Tibial nerve (tissue), 4 donors: ENCODE measurements at regions not wholly inside any gene's neighbourhood (a gene's known extent, or its start where the extent isn't known, plus 50 kb on each side); places are given as distances from the start of the nearest gene placed in this dataset.

Experiments
- DNase-seq, 2 donors: peaks; one replicate each; pipeline ENCODE4 v3.0.0-alpha.2; 2019; ENCODE audit warnings: low spot score in 2 of 2
- H3K27ac ChIP-seq, 4 donors: fragments of 200-600 bp; sonication (generic) in 3 of 4; one replicate each; pipeline ENCODE4 v1.5.1; 2017 to 2019; ENCODE audit warnings: mild to moderate bottlenecking in 1 of 4
- H3K27me3 ChIP-seq, 2 donors: fragments of 200-600 bp; sonication (generic) in 1 of 2; one replicate each; pipeline versions ENCODE4 v1.5.1 to v1.6.0; 2017 to 2019
- H3K36me3 ChIP-seq, 3 donors: fragments of 200-600 bp; sonication (generic); one replicate each; pipeline ENCODE4 v1.5.1; 2018 to 2019
- H3K4me1 ChIP-seq, 4 donors: fragments of 200-600 bp; sonication (generic) in 3 of 4; one replicate each; pipeline ENCODE4 v1.5.1; 2017 to 2019
- H3K4me3 ChIP-seq, 4 donors: fragments of 200-600 bp; sonication (generic) in 3 of 4; one replicate each; pipeline ENCODE4 v1.5.1; 2017 to 2019; ENCODE audit warnings: mild to moderate bottlenecking in 1 of 4, moderate library complexity in 1 of 4
- H3K9me3 ChIP-seq, 4 donors: fragments of 200-600 bp; sonication (generic) in 3 of 4; one replicate each; pipeline ENCODE4 v1.5.1; 2017 to 2019
- EP300 ChIP-seq, 2 donors: sonication (generic); formaldehyde crosslinking; IDR thresholded peaks; one replicate each; pipeline ENCODE4 v1.6.1; 2017; ENCODE audit warnings: antibody characterized with exemption in 2 of 2, mild to moderate bottlenecking in 1 of 2
- POLR2A ChIP-seq, 2 donors: fragments of 450-650 bp; IDR thresholded peaks; one replicate each; pipeline ENCODE4 v1.6.1; 2017; ENCODE audit warnings: antibody characterized with exemption in 2 of 2, mild to moderate bottlenecking in 2 of 2, moderate library complexity in 2 of 2
- WGBS, 2 donors: methylation state at CpG; one replicate each; pipeline ENCODE4 v1.1.5; 2018; 5-methylcytosine and 5-hydroxymethylcytosine counted together
- TF ChIP-seq, protein P1 (sequence below), 5 experiments: fragments of 200-600 bp in 3 of 5; fragments of 450-650 bp in 2 of 5; sonication (generic) in 3 of 5; IDR thresholded peaks; one replicate each; pipeline ENCODE4 v1.5.1; 2016 to 2019; ENCODE audit warnings: antibody characterized with exemption in 5 of 5, mild to moderate bottlenecking in 3 of 5, moderate library complexity in 2 of 5

DNA sequence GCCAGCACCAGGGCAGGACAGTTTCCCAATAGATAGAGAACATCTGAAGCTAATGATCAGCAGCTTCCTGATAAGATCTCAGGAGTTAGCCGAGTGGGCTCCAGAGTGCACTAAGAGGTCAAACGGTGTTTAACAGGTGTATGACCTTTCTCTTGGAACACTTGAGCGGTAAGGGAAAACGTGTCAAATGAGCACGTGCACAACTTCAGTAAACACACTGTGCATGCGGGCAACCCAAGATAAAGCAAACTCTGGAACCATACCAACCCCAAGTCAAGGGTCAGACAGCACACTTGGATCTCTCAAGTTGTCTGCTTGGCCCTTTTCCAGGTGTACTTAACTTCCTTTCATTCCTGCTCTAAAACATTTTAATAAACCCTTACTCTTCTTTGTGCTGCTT lies 1941.5 kb upstream of the PCDH10 start:
- TF ChIP-seq, protein P1, sequence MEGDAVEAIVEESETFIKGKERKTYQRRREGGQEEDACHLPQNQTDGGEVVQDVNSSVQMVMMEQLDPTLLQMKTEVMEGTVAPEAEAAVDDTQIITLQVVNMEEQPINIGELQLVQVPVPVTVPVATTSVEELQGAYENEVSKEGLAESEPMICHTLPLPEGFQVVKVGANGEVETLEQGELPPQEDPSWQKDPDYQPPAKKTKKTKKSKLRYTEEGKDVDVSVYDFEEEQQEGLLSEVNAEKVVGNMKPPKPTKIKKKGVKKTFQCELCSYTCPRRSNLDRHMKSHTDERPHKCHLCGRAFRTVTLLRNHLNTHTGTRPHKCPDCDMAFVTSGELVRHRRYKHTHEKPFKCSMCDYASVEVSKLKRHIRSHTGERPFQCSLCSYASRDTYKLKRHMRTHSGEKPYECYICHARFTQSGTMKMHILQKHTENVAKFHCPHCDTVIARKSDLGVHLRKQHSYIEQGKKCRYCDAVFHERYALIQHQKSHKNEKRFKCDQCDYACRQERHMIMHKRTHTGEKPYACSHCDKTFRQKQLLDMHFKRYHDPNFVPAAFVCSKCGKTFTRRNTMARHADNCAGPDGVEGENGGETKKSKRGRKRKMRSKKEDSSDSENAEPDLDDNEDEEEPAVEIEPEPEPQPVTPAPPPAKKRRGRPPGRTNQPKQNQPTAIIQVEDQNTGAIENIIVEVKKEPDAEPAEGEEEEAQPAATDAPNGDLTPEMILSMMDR (IDR thresholded peaks at IDR 0.05): no peak
- H3K4me3 ChIP-seq: no peak overlapping the region
- H3K9me3 ChIP-seq: no peaks in the 10 kb centered on the region
- no peaks in the 10 kb centered on the region for H3K27me3 ChIP-seq
- H3K27ac ChIP-seq: no peak overlapping the region
- no peaks in the 10 kb centered on the region for H3K36me3 ChIP-seq
- no peaks in the 10 kb centered on the region for H3K4me1 ChIP-seq
- 78 to 79% methylated on average over 6 of the region's 6 CpGs for whole genome bisulfite sequencing, 2 donors
- no peak for DNase-seq

- no peaks in the 10 kb centered on the region for H3K9me3 ChIP-seq
- TF ChIP-seq POLR2A (IDR thresholded peaks at IDR 0.05): no peak
- TF ChIP-seq, protein P1 (IDR thresholded peaks at IDR 0.05): no peak
- TF ChIP-seq EP300 (IDR thresholded peaks at IDR 0.05): no peak
- H3K4me3 ChIP-seq: no peak overlapping the region
- no peak overlapping the region for H3K27ac ChIP-seq
- no peaks in the 10 kb centered on the region for H3K36me3 ChIP-seq
- no peaks in the 10 kb centered on the region for H3K4me1 ChIP-seq
- no peak for DNase-seq
- WGBS, 2 donors: 0 to 34% methylated on average over 1 of the region's 1 CpG
- H3K27me3 ChIP-seq: no peaks in the 10 kb centered on the region
These were observed 1900.8 kb upstream of the PCDH10 start for GRCh38 chr4:131248314-131248713.

GRCh38 chr4:131251321-131251720 lies 1897.8 kb upstream of the PCDH10 start:
- no peak for DNase-seq
- Histone ChIP-seq H3K27ac (no peak overlapping the region), H3K36me3 (no peaks in the 10 kb centered on the region), H3K4me3 (no peak overlapping the region), H3K9me3 (no peaks in the 10 kb centered on the region), H3K4me1 (no peaks in the 10 kb centered on the region), H3K27me3 (no peaks in the 10 kb centered on the region)
- 49 to 50% methylated on average over 3 of the region's 3 CpGs for WGBS, 2 donors
- TF ChIP-seq EP300 (IDR thresholded peaks at IDR 0.05) (no peak), POLR2A (IDR thresholded peaks at IDR 0.05) (no peak)
- TF ChIP-seq, protein P1 (IDR thresholded peaks at IDR 0.05): no peak

DNA sequence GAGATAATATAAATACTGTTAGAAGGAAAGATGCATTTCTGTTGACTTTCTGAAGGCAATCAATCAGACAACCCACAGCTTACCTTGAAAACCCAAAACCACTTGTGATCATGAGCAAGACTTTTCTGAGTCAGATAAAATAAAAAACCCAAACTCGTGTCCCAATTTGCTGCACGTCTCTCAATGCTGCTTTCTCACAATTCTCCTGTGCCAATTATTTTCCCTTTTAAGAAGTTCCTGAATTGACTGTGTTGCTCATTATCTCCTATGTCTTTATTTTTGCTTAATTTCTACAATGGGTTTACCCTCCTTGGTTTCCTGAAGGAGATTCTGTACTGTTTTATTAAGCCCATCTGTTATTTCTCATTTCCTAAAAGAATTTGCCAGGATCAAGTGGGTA lies 1891.9 kb upstream of the PCDH10 start:
- Histone ChIP-seq H3K27me3 (no peaks in the 10 kb centered on the region), H3K9me3 (no peaks in the 10 kb centered on the region), H3K36me3 (no peaks in the 10 kb centered on the region), H3K4me3 (no peak overlapping the region), H3K4me1 (no peaks in the 10 kb centered on the region), H3K27ac (no peak overlapping the region)
- no peak for TF ChIP-seq POLR2A (IDR thresholded peaks at IDR 0.05)
- TF ChIP-seq, protein P1 (IDR thresholded peaks at IDR 0.05): no peak
- TF ChIP-seq EP300 (IDR thresholded peaks at IDR 0.05): no peak
- no peak for DNase-seq
- WGBS, 2 donors: 75 to 85% methylated on average over 2 of the region's 2 CpGs

GRCh38 chr4:131258361-131258760 lies 1890.7 kb upstream of the PCDH10 start:
- H3K4me1 ChIP-seq: no peaks in the 10 kb centered on the region

More at GRCh38 chr4:131258361-131258760, 1890.7 kb upstream of the PCDH10 start:
- H3K4me3 ChIP-seq: no peak overlapping the region
- TF ChIP-seq EP300 (IDR thresholded peaks at IDR 0.05): no peak
- no peak for TF ChIP-seq POLR2A (IDR thresholded peaks at IDR 0.05)
- TF ChIP-seq, protein P1 (IDR thresholded peaks at IDR 0.05): no peak
- H3K27me3 ChIP-seq: no peaks in the 10 kb centered on the region
- DNase-seq: no peak
- WGBS, 2 donors: 57 to 66% methylated on average over 2 of the region's 2 CpGs
- H3K36me3 ChIP-seq: no peaks in the 10 kb centered on the region
- no peaks in the 10 kb centered on the region for H3K9me3 ChIP-seq
- no peak overlapping the region for H3K27ac ChIP-seq
